ENCODE measurements at regions not wholly inside any gene's neighbourhood (a gene's known extent, or its start where the extent isn't known, plus 50 kb on each side); places are given as distances from the start of the nearest gene placed in this dataset.
A peak's percentile ranks its signal among the peaks of the same experiment; 100 is the strongest.

DNA sequence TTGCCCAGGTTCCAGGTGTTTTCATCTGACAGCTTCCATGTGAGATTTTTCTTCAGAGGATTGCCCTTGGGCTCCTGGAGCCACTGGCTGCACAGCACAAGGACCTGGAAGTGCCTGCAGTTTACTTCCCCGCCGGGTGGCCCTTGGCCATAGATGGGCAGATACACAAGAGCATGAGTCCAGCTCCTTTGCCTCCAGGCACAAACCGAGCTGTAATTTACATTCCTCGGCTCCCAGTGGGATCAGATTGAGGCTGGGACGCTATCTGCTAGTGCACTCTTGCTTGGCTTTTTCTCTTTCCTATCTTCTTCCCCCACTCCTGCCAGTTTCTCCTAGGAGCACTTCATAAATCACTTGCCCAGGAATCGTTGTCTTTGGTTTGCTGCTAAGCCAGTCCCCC is 85.4 kb upstream of the RALY start:
- Histone ChIP-seq H3K4me3 (replicated peaks in 1 of 3) (no peak overlapping the region), H3K36me3 (no peaks in the 10 kb centered on the region), H3K4me1 (peaks cover 38 to 52% of the 10 kb centered on the region in 2 donors), H3K27me3 (no peaks in the 10 kb centered on the region), H3K27ac (peak overlapping the region; percentile 83 to 99 (median 91)), H3K9me3 (no peaks in the 10 kb centered on the region)
- TF ChIP-seq POLR2A (IDR thresholded peaks at IDR 0.05) (peak in 1 of 2 donors; percentile 44), CTCF (IDR thresholded peaks at IDR 0.05) (peak in 2 of 6 experiments; percentile 12 to 19)
- WGBS, 2 donors: 18 to 20% methylated on average over 6 of the region's 6 CpGs
- DNase-seq: peak; percentile 93 to 94
- intact Hi-C loops (cut with DNase I): no loop called here

GRCh38 chr20:33908868-33909267 is 84.8 kb upstream of the RALY start:
- WGBS, 2 donors: 83 to 88% methylated on average over 6 of the region's 6 CpGs
- H3K36me3 ChIP-seq: no peaks in the 10 kb centered on the region
- no peak for DNase-seq
- peak in 1 of 6 experiments; percentile 5 for TF ChIP-seq CTCF (IDR thresholded peaks at IDR 0.05)
- TF ChIP-seq POLR2A (IDR thresholded peaks at IDR 0.05): no peak
- intact Hi-C loops (cut with DNase I): no loop called here
- H3K4me1 ChIP-seq: peaks cover 38 to 52% of the 10 kb centered on the region in 2 donors
- H3K4me3 ChIP-seq (replicated peaks in 1 of 3): no peak overlapping the region
- no peaks in the 10 kb centered on the region for H3K27me3 ChIP-seq
- no peaks in the 10 kb centered on the region for H3K9me3 ChIP-seq
- H3K27ac ChIP-seq: peak overlapping the region; percentile 83 to 99 (median 91)

DNA sequence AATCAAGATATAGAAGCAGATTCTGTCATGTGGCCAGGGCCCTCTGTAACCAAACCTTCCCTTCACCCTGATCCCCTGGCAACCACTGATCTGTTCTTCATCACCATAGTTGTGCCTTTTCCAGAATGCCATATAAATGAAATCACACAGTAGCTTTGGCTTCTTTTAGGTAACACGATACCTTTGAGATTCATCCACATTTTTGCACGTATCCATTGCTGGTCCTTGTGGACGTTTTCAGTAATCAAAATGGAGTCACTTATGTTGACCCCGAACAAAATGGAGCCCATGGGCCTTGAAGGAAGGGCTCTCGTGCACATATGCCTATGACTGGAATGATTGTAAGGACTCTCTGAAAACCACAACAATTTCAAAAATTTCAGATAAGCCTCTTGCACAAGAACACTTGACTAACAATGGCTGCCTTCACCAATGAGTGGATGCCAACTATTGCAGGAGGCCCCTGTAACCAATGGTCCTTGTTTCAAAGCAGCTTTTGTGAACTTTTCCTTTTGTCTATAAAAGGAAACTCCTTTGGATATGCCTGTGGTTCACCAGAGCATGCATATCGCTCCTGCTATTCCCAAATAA is 84.3 kb upstream of the RALY start:
- intact Hi-C loops (cut with DNase I): no loop called here
- H3K27me3 ChIP-seq: no peaks in the 10 kb centered on the region
- H3K36me3 ChIP-seq: no peaks in the 10 kb centered on the region
- peak; percentile 69 to 71 for DNase-seq
- H3K27ac ChIP-seq: peak overlapping the region; percentile 83 to 99 (median 91)
- H3K9me3 ChIP-seq: no peaks in the 10 kb centered on the region
- no peak overlapping the region for H3K4me3 ChIP-seq (replicated peaks in 1 of 3)
- WGBS, 2 donors: 22 to 33% methylated on average over 6 of the region's 6 CpGs
- TF ChIP-seq CTCF (IDR thresholded peaks at IDR 0.05) (peak in 1 of 6 experiments; percentile 10), POLR2A (IDR thresholded peaks at IDR 0.05) (no peak)
- H3K4me1 ChIP-seq: peaks cover 38 to 52% of the 10 kb centered on the region in 2 donors

DNA sequence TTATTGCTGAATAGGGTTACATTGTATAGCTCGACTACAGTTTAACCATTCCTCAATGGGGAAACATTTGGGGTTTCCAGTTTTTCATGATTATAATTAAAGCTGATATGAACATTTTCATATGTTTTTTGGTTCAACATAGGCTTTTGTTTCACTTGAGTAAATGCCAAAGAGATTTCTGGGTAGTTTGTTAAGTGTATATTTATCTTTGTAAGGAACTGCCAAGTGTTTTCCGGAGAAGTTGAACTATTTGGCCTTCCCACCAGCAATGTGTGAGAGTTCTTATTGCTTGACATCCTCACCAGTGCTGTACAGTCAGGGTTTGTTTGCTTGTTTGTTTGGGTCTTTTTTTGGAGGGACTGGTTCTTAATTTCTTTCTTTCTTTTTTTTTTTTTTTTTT is 83.7 kb upstream of the RALY start:
- Histone ChIP-seq H3K27me3 (no peaks in the 10 kb centered on the region), H3K4me1 (peaks cover 38 to 52% of the 10 kb centered on the region in 2 donors), H3K9me3 (no peaks in the 10 kb centered on the region), H3K36me3 (no peaks in the 10 kb centered on the region), H3K4me3 (replicated peaks in 1 of 3) (no peak overlapping the region), H3K27ac (peak overlapping the region; percentile 83 to 99 (median 91))
- TF ChIP-seq POLR2A (IDR thresholded peaks at IDR 0.05): no peak
- no peak for TF ChIP-seq CTCF (IDR thresholded peaks at IDR 0.05)
- intact Hi-C loops (cut with DNase I): no loop called here
- DNase-seq: peak; percentile 16 to 19
- WGBS, 2 donors: 6 to 20% methylated on average over 2 of the region's 2 CpGs

GRCh38 chr20:33910529-33911327 is 83.0 kb upstream of the RALY start:
- 56 to 68% methylated on average over 6 of the region's 6 CpGs for WGBS, 2 donors
- H3K27me3 ChIP-seq: no peaks in the 10 kb centered on the region
- no peak for TF ChIP-seq CTCF (IDR thresholded peaks at IDR 0.05)
- TF ChIP-seq POLR2A (IDR thresholded peaks at IDR 0.05): no peak
- no peaks in the 10 kb centered on the region for H3K36me3 ChIP-seq
- H3K9me3 ChIP-seq: no peaks in the 10 kb centered on the region
- H3K27ac ChIP-seq: peak overlapping the region; percentile 83 to 99 (median 91)
- H3K4me3 ChIP-seq (replicated peaks in 1 of 3): no peak overlapping the region
- DNase-seq: peak; percentile 47 to 60
- H3K4me1 ChIP-seq: peaks cover 38 to 52% of the 10 kb centered on the region in 2 donors
- intact Hi-C loops (cut with DNase I): no loop called here

Data from thyroid gland (tissue), 4 donors.